Nephron progenitor cell (in vitro differentiated cells): ENCODE measurements at regions not wholly inside any gene's neighbourhood (a gene's known extent, or its start where the extent isn't known, plus 50 kb on each side); places are given as distances from the start of the nearest gene placed in this dataset.

Experiments
- DNase-seq: peaks from one replicate; pipeline ENCODE4 v3.0.0; 2021
- H3K27ac Mint-ChIP-seq: 2 replicates; pipeline ENCODE4 v1.8.0; 2021; ENCODE audit warnings: mild to moderate bottlenecking, moderate library complexity, mixed read lengths
- H3K27me3 Mint-ChIP-seq: 2 replicates; pipeline ENCODE4 v1.8.0; 2021; ENCODE audit warnings: mild to moderate bottlenecking, low read depth, mixed read lengths; ENCODE audit not compliant: poor library complexity
- H3K36me3 Mint-ChIP-seq: 2 replicates; pipeline ENCODE4 v1.8.0; 2021; ENCODE audit warnings: low read depth, mixed read lengths
- H3K4me1 Mint-ChIP-seq: 2 replicates; pipeline ENCODE4 v1.8.0; 2021; ENCODE audit warnings: mixed read lengths
- H3K4me3 Mint-ChIP-seq: 2 replicates; pipeline ENCODE4 v1.8.0; 2021; ENCODE audit warnings: mild to moderate bottlenecking, moderate library complexity, mixed read lengths
- H3K9me3 Mint-ChIP-seq: 2 replicates; pipeline ENCODE4 v1.8.0; 2021; ENCODE audit warnings: mild to moderate bottlenecking, moderate library complexity, mixed read lengths
- TF ChIP-seq, protein P1 (sequence below): fragments of 200-600 bp; sonication (generic); IDR thresholded peaks from 2 replicates; pipeline ENCODE4 v1.5.0; 2021; ENCODE audit warnings: antibody characterized with exemption

DNA sequence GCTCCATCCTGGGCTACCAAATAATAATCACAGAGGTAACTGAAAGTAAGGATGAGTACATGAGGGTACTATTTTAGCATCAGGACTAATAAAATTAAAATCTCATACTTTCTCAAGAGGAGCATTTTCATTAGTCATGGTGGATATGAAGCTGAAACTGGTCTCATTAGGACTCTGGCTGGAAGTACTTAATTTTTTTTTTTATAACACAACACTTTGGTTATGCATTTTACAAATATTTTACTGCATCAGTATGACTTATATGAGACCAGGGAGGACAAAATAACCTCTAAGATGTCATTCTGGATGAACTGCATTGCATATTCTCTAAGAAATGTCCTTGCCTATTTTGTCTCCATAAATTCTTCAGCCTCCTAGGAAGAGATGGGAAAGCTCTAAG is 290.9 kb downstream of the HLX start:
- peaks cover 2% of the 10 kb centered on the region for H3K27me3 Mint-ChIP-seq
- peaks cover 15% of the 10 kb centered on the region for H3K4me1 Mint-ChIP-seq
- no peak overlapping the region for H3K4me3 Mint-ChIP-seq
- TF ChIP-seq, protein P1, sequence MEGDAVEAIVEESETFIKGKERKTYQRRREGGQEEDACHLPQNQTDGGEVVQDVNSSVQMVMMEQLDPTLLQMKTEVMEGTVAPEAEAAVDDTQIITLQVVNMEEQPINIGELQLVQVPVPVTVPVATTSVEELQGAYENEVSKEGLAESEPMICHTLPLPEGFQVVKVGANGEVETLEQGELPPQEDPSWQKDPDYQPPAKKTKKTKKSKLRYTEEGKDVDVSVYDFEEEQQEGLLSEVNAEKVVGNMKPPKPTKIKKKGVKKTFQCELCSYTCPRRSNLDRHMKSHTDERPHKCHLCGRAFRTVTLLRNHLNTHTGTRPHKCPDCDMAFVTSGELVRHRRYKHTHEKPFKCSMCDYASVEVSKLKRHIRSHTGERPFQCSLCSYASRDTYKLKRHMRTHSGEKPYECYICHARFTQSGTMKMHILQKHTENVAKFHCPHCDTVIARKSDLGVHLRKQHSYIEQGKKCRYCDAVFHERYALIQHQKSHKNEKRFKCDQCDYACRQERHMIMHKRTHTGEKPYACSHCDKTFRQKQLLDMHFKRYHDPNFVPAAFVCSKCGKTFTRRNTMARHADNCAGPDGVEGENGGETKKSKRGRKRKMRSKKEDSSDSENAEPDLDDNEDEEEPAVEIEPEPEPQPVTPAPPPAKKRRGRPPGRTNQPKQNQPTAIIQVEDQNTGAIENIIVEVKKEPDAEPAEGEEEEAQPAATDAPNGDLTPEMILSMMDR, result no peak
- peaks cover 23% of the 10 kb centered on the region for H3K9me3 Mint-ChIP-seq
- no peak overlapping the region for H3K27ac Mint-ChIP-seq
- no peak for DNase-seq
- peaks cover 9% of the 10 kb centered on the region for H3K36me3 Mint-ChIP-seq

DNA sequence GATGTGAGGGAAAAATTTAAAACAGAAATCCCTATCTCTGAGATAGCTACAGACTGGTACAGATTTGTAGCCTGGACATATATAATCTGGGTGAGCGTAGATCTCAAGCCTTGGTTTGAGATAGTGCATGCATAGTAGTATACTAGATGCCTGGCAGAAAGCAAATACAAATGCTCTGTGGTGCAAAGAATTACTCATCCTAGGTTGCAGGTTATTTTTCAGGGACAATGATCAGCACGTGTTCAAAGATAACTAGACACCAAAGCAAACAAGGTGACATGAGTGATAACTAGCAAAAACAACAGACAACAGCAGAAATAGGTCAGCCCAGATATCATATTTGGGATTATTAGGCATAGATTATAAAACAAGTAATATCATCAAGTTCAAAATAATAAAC is 292.5 kb downstream of the HLX start:
- peaks cover 23% of the 10 kb centered on the region for H3K9me3 Mint-ChIP-seq
- H3K4me1 Mint-ChIP-seq, result peaks cover 8% of the 10 kb centered on the region
- DNase-seq, result no peak
- no peak overlapping the region for H3K27ac Mint-ChIP-seq
- peaks cover 9% of the 10 kb centered on the region for H3K36me3 Mint-ChIP-seq
- H3K4me3 Mint-ChIP-seq, result no peak overlapping the region
- peaks cover 7% of the 10 kb centered on the region for H3K27me3 Mint-ChIP-seq
- TF ChIP-seq, protein P1, result no peak

DNA sequence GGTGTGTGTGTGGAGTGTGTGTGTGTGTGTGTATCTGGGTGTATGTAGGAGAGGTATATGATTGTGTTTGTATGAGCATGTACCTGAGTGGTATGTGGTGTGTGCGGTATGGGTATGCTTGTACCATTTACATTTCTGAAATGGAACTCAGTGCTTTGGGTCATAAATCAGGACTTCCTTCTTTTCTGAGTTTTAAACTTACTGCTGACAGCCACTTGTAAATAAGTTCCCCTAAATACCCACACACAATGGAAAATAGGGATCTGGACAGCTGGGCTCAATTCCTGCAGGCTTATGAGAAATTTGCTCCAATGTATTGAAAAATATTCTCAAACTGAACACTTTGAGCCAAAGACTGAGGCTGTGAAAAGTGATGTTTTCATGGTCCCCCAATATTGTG is 293.6 kb downstream of the HLX start:
- H3K36me3 Mint-ChIP-seq, result peaks cover 9% of the 10 kb centered on the region
- DNase-seq, result no peak
- no peak overlapping the region for H3K4me3 Mint-ChIP-seq
- TF ChIP-seq, protein P1, result no peak
- H3K9me3 Mint-ChIP-seq, result peaks cover 23% of the 10 kb centered on the region
- peaks cover 8% of the 10 kb centered on the region for H3K4me1 Mint-ChIP-seq
- H3K27ac Mint-ChIP-seq, result no peak overlapping the region
- H3K27me3 Mint-ChIP-seq, result peaks cover 7% of the 10 kb centered on the region

DNA sequence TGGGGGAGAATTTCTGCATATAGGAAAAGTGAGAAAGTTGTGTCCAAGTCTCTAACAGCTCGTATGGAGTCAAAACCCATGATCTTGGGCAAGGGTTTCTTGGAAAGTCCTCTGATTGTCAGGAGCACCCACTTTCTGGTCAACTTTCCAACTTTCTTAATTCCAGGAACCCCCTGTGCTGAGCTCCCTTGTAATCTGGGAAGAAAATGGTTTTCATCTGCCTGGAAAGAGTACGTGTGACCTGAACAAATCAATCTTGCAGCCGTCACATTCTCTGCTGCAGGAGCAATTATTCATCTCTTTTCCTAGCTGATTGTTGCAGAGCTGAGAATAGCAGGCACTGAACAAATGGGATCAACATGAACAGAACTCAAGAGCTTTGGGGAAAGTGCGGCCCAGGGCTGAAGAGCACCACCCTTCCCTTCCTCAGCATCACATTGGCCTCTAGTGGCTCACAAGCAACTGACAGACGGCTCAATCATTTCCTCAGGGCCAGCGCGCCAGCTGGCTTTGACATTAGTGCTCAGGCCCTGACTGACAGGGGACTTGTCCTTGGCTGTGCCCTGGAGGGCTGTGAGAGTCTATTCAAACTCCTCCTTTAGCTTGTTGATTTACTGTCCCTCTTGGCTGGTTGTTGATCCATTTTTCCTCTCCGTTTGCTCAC is 295.2 kb downstream of the HLX start:
- no peak for DNase-seq
- H3K4me1 Mint-ChIP-seq, result peaks cover 8% of the 10 kb centered on the region
- H3K4me3 Mint-ChIP-seq, result no peak overlapping the region
- TF ChIP-seq, protein P1, result no peak
- H3K9me3 Mint-ChIP-seq, result peaks cover 23% of the 10 kb centered on the region
- peaks cover 9% of the 10 kb centered on the region for H3K36me3 Mint-ChIP-seq
- H3K27ac Mint-ChIP-seq, result no peak overlapping the region
- H3K27me3 Mint-ChIP-seq, result peaks cover 11% of the 10 kb centered on the region

DNA sequence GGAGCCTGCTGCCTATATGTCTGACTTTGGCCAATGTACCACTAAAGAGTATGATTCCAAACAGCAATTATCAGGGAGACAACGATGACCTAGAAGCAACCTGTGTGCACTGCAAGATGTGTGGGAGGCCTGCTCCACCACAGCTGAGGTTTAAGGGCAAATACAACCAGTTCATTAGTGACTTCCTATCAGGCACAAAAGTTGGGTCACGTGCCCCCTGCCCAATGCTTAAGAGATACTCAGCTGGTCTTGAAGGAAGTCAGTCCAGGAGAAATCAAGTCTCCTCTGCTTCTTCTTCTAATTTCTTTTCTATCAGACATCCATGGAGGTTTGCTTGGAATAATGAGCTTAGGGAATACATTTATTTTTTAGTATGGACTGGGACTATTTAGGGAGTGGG is 296.0 kb downstream of the HLX start:
- H3K9me3 Mint-ChIP-seq, result peaks cover 21% of the 10 kb centered on the region
- H3K27ac Mint-ChIP-seq, result no peak overlapping the region
- H3K27me3 Mint-ChIP-seq, result peaks cover 11% of the 10 kb centered on the region
- H3K4me1 Mint-ChIP-seq, result peaks cover 8% of the 10 kb centered on the region
- peaks cover 9% of the 10 kb centered on the region for H3K36me3 Mint-ChIP-seq
- DNase-seq, result no peak
- TF ChIP-seq, protein P1, result no peak
- H3K4me3 Mint-ChIP-seq, result no peak overlapping the region

DNA sequence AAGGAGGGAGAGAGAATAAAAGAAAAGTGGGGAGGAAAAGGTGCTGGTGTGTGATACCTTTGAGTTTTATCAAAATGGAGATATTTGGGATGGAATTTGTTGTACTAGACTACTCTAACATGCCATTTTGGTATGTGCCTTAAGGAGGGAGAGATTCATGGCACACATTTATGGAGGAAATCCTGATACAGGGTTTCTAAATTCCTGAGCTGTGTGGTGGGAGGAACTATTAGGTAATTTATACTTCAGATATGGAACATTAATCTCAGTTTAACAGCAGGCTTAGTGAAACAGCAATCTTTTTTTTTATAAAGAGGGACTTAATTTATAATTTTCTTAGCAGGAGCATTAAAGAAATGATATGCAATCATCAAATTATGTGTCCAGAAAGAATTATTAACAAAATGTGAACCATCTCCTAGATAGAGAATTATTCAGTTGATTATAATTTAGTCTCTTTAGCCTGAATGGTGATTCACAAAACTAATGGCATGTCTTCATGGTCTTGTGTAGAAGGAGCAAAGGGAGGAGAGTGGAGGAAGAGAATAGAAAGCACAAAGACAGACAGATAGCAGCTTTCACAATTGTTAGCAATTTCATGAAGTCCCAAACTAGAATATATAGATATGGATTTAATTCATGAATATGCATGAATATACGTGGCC is 301.6 kb downstream of the HLX start:
- Mint-ChIP-seq H3K4me3 (no peak overlapping the region), H3K4me1 (peaks cover 11% of the 10 kb centered on the region), H3K36me3 (no peaks in the 10 kb centered on the region), H3K27ac (no peak overlapping the region), H3K27me3 (peaks cover 9% of the 10 kb centered on the region), H3K9me3 (no peaks in the 10 kb centered on the region)
- DNase-seq, result no peak
- TF ChIP-seq, protein P1, result no peak
